ENCODE measurements at regions not wholly inside any gene's neighbourhood (a gene's known extent, or its start where the extent isn't known, plus 50 kb on each side); places are given as distances from the start of the nearest gene placed in this dataset.

DNA sequence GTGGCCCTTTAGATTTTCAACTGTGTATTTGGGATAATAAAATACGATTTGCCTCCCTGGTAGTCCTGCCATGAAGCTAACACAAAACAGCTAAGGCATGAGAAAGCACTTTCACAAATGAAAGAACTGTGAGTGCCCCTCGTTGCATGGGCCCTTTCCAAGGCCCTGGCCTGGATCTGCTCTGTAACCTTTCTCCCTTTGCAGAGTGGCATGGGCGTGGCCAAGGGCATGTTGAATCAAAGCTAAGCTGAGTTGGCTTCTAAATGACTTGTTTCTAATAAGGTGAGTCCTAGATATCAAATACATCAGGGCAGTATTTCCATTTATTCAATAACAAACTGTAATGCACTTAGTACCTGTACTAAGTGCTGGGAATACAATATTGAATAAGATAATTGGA lies 78.7 kb upstream of the PTPN3 start:
- TF ChIP-seq, protein P1, sequence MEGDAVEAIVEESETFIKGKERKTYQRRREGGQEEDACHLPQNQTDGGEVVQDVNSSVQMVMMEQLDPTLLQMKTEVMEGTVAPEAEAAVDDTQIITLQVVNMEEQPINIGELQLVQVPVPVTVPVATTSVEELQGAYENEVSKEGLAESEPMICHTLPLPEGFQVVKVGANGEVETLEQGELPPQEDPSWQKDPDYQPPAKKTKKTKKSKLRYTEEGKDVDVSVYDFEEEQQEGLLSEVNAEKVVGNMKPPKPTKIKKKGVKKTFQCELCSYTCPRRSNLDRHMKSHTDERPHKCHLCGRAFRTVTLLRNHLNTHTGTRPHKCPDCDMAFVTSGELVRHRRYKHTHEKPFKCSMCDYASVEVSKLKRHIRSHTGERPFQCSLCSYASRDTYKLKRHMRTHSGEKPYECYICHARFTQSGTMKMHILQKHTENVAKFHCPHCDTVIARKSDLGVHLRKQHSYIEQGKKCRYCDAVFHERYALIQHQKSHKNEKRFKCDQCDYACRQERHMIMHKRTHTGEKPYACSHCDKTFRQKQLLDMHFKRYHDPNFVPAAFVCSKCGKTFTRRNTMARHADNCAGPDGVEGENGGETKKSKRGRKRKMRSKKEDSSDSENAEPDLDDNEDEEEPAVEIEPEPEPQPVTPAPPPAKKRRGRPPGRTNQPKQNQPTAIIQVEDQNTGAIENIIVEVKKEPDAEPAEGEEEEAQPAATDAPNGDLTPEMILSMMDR (IDR thresholded peaks at IDR 0.05), result no peak
- TF ChIP-seq POLR2A (IDR thresholded peaks at IDR 0.05), result no peak

All from heart left ventricle (tissue), 13 donors.